ENCODE measurements at regions not wholly inside any gene's neighbourhood (a gene's known extent, or its start where the extent isn't known, plus 50 kb on each side); places are given as distances from the start of the nearest gene placed in this dataset.
A peak's percentile ranks its signal among the peaks of the same experiment; 100 is the strongest.
"Not testable (repeated sequence)": the region's sequence is repeated elsewhere in the genome, so short reads cannot be mapped to it uniquely, and the experiment has no call there.

DNA sequence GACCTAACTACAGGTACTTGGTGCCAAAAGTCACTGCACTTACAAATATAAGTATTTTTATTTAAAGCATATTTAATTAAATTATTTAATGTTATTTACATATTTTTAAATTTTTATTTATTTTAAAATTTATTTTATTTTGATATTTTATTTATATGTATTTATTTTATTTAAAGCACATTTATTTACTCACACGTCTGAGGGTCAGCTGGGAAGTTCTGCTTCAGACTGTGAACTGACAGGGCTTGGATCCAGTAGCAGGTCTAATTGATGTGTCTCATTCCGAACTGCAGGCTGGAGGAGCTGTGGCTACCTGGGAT, 392.5 kb downstream of the GBA3 start:
- no peak for FAIRE-seq
- intact Hi-C loops (cut with DNase I) = no loop called here
- no peak for DNase-seq
- Histone ChIP-seq H3K4me1 (no peaks in the 10 kb centered on the region), H3K27ac (no peak overlapping the region), H3K27me3 (no peaks in the 10 kb centered on the region), H3K9me3 (no peaks in the 10 kb centered on the region), H3K36me3 (no peaks in the 10 kb centered on the region), H3K4me3 (no peak overlapping the region)
- WGBS, 2 donors = 53 to 63% methylated on average over 2 of the region's 2 CpGs
- no peak for ATAC-seq
- TF ChIP-seq, protein P1, sequence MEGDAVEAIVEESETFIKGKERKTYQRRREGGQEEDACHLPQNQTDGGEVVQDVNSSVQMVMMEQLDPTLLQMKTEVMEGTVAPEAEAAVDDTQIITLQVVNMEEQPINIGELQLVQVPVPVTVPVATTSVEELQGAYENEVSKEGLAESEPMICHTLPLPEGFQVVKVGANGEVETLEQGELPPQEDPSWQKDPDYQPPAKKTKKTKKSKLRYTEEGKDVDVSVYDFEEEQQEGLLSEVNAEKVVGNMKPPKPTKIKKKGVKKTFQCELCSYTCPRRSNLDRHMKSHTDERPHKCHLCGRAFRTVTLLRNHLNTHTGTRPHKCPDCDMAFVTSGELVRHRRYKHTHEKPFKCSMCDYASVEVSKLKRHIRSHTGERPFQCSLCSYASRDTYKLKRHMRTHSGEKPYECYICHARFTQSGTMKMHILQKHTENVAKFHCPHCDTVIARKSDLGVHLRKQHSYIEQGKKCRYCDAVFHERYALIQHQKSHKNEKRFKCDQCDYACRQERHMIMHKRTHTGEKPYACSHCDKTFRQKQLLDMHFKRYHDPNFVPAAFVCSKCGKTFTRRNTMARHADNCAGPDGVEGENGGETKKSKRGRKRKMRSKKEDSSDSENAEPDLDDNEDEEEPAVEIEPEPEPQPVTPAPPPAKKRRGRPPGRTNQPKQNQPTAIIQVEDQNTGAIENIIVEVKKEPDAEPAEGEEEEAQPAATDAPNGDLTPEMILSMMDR (IDR thresholded peaks at IDR 0.05) = no peak

DNA sequence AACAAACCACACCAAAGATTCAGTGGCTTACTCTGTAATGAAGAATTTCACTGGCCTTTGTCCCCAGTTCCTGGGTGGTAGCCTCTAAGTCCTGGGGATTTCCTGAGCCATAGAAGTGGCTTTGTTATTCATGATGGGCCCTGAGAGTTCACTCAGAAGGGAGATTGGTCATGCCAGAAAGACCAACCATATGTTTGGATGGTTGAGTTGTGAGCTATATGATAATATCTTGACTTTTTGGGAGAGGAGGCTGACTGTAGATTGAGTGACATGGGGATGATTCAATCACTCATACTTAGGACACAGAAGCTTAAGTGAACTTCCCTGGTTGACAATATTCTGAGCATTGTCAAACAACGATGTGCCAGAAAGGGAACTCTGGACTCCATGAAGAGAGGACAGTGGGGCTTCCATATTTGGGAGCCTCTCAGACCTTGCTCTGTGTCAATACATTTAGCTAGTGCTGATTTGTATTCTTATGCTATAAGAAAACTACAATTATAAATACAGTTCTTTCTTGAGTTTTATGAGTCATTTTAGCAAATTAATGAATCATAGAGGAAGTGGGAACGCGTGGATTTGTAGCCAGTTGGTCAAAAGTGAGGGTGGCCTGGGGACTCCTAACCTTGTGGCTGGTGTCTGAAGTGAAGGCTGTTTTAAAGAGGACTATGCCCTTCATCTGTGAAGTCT, 392.0 kb downstream of the GBA3 start:
- Histone ChIP-seq H3K9me3 (no peaks in the 10 kb centered on the region), H3K36me3 (no peaks in the 10 kb centered on the region), H3K4me1 (no peaks in the 10 kb centered on the region), H3K4me3 (no peak overlapping the region), H3K27ac (no peak overlapping the region), H3K27me3 (no peaks in the 10 kb centered on the region)
- intact Hi-C loops (cut with DNase I) = no loop called here
- no peak for ATAC-seq
- DNase-seq = no peak
- FAIRE-seq = no peak
- WGBS, 2 donors = 69 to 82% methylated on average over 3 of the region's 3 CpGs
- TF ChIP-seq, protein P1 (IDR thresholded peaks at IDR 0.05) = no peak

DNA sequence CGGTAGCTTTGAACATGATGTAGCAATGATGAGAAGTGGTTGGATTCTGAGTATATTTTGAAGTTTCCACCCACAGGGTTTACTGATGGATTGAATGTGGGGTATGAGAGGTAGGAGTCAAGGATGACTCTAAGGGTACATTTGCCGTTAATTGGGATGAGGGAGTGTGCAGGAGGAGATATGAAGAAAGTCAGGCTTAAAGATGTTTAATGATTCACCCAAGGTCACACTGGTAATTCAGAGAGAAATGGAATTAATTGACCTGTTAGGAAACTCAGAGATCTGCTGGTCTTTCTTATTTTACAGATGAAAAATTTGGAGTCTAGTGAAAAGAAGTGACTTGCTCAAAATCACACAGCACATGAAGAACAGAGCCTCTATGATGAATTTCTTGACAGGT, 390.7 kb downstream of the GBA3 start:
- Histone ChIP-seq H3K27ac (no peak overlapping the region), H3K9me3 (no peaks in the 10 kb centered on the region), H3K36me3 (no peaks in the 10 kb centered on the region), H3K4me1 (no peaks in the 10 kb centered on the region), H3K4me3 (no peak overlapping the region), H3K27me3 (no peaks in the 10 kb centered on the region)
- no peak for ATAC-seq
- TF ChIP-seq, protein P1 (IDR thresholded peaks at IDR 0.05) = no peak
- 41 to 54% methylated on average over 2 of the region's 2 CpGs for WGBS, 2 donors
- intact Hi-C loops (cut with DNase I) = no loop called here
- DNase-seq = no peak
- no peak for FAIRE-seq

DNA sequence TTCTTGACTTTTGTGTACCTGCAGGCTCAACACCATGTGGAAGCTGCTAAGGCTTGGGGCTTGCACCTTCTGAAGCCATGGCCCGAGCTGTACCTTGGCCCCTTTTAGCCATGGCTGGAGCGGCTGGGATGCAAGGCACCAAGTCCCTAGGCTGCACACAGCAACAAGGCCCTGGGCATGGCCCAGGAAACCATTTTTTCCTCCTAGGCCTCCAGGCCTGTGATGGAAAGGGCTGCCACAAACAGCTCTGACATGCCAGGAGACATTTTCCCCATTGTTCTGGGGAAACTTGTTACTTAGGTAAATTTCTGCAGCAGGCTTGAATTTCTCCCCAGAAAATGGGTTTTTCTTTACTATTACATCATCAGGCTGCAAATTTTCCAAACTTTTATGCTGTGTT, 387.4 kb downstream of the GBA3 start:
- ATAC-seq; intact Hi-C loops (cut with DNase I); H3K4me1 ChIP-seq; H3K9me3 ChIP-seq; FAIRE-seq; H3K4me3 ChIP-seq; H3K27me3 ChIP-seq; H3K36me3 ChIP-seq; H3K27ac ChIP-seq: not testable (repeated sequence)
- WGBS, 2 donors = 45 to 65% methylated on average over 2 of the region's 2 CpGs
- DNase-seq = peak in 1 of 6 donors; percentile 13

GRCh38 chr4:23070848-23071570, 378.3 kb downstream of the GBA3 start:
- TF ChIP-seq, protein P1 (IDR thresholded peaks at IDR 0.05) = no peak
- FAIRE-seq = no peak
- no peaks in the 10 kb centered on the region for H3K27me3 ChIP-seq
- WGBS, 2 donors = 58 to 63% methylated on average over 2 of the region's 2 CpGs
- H3K27ac ChIP-seq = no peak overlapping the region
- DNase-seq = no peak
- no peaks in the 10 kb centered on the region for H3K4me1 ChIP-seq
- ATAC-seq = no peak
- no peaks in the 10 kb centered on the region for H3K9me3 ChIP-seq
- intact Hi-C loops (cut with DNase I) = no loop called here
- H3K4me3 ChIP-seq = no peak overlapping the region
- no peaks in the 10 kb centered on the region for H3K36me3 ChIP-seq

Data from pancreas (tissue), 10 donors.